Lower lobe of right lung (tissue), 2 donors: ENCODE measurements at regions not wholly inside any gene's neighbourhood (a gene's known extent, or its start where the extent isn't known, plus 50 kb on each side); places are given as distances from the start of the nearest gene placed in this dataset.
"Not testable (repeated sequence)": the region's sequence is repeated elsewhere in the genome, so short reads cannot be mapped to it uniquely, and the experiment has no call there.

Source experiments
- ATAC-seq, 2 donors: fragments of 200-7000 bp; cut with Tn5 transposase; one replicate each; pipeline ENCODE4 v1.9.1; 2020 to 2022; ENCODE audit warnings: mild to moderate bottlenecking in 2 of 2, moderate library complexity in 2 of 2
- DNase-seq: peaks from one replicate; pipeline ENCODE4 v3.0.0-alpha.2; 2020
- H3K27ac ChIP-seq: fragments of 200-600 bp; one replicate; pipeline ENCODE4 v1.8.0; 2022
- H3K27me3 ChIP-seq: fragments of 200-600 bp; one replicate; pipeline ENCODE4 v1.8.0; 2022; ENCODE audit warnings: low read depth
- H3K36me3 ChIP-seq: fragments of 200-600 bp; one replicate; pipeline ENCODE4 v1.8.0; 2022; ENCODE audit warnings: mild to moderate bottlenecking
- H3K4me1 ChIP-seq: fragments of 200-600 bp; one replicate; pipeline ENCODE4 v1.8.0; 2022
- H3K4me3 ChIP-seq: fragments of 200-600 bp; one replicate; pipeline ENCODE4 v1.8.0; 2022; ENCODE audit warnings: mild to moderate bottlenecking
- H3K9me3 ChIP-seq: fragments of 200-600 bp; one replicate; pipeline ENCODE4 v1.8.0; 2022
- intact Hi-C: fragments of 100-400 bp; cut with DNase I; formaldehyde crosslinking; loops from one replicate; pipeline ENCODE4 v1.11.0; 2022
- TF ChIP-seq, protein P1 (sequence below): fragments of 200-600 bp; IDR thresholded peaks from one replicate; pipeline ENCODE4 v1.8.0; 2022; ENCODE audit warnings: antibody characterized with exemption, mild to moderate bottlenecking
- donor health status: DM: no; HTN: yes; CAD: no; lungs with severe emphysema.

GRCh38 chr15:29648415-29648814 lies 173.9 kb downstream of the TJP1 start:
- H3K9me3 ChIP-seq, DNase-seq, H3K4me1 ChIP-seq, H3K36me3 ChIP-seq, H3K27ac ChIP-seq, H3K4me3 ChIP-seq, H3K27me3 ChIP-seq, intact Hi-C loops, ATAC-seq: not testable (repeated sequence)

DNA sequence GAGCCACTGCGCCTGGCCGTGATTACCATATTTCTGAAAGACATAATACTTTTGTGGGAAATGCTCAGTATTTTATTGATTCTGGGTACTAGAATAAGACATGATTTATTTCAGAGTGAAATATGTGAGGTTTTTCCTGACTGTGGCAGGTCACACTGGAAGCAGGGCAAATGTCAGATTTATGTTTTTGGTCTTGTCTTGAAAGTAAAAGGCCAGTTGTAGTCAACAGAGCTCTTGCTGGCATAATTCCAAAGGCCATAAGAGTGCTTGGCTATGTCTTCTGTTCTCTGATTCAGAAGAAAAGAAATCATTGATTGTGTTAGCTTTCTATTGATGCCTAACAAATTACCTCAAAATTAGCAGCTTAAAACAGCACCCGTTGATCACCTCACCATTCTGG lies 176.4 kb downstream of the TJP1 start:
- Histone ChIP-seq H3K4me3 (no peak overlapping the region), H3K9me3 (no peaks in the 10 kb centered on the region), H3K36me3 (no peaks in the 10 kb centered on the region), H3K27me3 (no peaks in the 10 kb centered on the region), H3K27ac (no peak overlapping the region), H3K4me1 (no peaks in the 10 kb centered on the region)
- ATAC-seq (no peak), DNase-seq (no peak)
- TF ChIP-seq, protein P1, sequence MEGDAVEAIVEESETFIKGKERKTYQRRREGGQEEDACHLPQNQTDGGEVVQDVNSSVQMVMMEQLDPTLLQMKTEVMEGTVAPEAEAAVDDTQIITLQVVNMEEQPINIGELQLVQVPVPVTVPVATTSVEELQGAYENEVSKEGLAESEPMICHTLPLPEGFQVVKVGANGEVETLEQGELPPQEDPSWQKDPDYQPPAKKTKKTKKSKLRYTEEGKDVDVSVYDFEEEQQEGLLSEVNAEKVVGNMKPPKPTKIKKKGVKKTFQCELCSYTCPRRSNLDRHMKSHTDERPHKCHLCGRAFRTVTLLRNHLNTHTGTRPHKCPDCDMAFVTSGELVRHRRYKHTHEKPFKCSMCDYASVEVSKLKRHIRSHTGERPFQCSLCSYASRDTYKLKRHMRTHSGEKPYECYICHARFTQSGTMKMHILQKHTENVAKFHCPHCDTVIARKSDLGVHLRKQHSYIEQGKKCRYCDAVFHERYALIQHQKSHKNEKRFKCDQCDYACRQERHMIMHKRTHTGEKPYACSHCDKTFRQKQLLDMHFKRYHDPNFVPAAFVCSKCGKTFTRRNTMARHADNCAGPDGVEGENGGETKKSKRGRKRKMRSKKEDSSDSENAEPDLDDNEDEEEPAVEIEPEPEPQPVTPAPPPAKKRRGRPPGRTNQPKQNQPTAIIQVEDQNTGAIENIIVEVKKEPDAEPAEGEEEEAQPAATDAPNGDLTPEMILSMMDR = no peak
- intact Hi-C loops = no loop called here

GRCh38 chr15:29644361-29644760 lies 177.9 kb downstream of the TJP1 start:
- H3K9me3 ChIP-seq, H3K27me3 ChIP-seq, H3K27ac ChIP-seq, DNase-seq, ATAC-seq, H3K4me3 ChIP-seq, H3K4me1 ChIP-seq, intact Hi-C loops, H3K36me3 ChIP-seq: not testable (repeated sequence)

DNA sequence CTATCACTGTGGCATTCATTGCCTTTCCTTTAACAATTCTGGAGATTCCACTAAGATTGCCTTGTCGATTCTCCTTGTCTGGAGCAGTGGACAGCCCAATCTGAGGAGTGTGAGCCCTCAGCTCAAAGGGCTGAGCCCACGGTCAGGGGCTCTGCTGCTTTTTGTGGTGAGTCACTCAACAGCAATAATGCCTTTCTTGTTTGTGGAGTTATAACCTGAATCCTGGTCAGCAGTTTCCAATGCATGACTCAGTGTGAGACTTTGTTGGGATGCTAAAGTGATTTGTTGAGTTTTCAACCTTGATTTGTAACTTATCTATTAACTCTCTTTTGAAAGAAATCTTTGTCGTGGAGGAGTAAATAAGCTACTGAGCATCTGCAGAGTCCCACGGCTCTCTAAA lies 183.5 kb downstream of the TJP1 start:
- Histone ChIP-seq H3K4me1 (no peaks in the 10 kb centered on the region), H3K9me3 (no peaks in the 10 kb centered on the region), H3K27me3 (no peaks in the 10 kb centered on the region), H3K36me3 (no peaks in the 10 kb centered on the region), H3K27ac (no peak overlapping the region), H3K4me3 (no peak overlapping the region)
- DNase-seq (no peak), ATAC-seq (no peak)
- TF ChIP-seq, protein P1 = no peak
- intact Hi-C loops = no loop called here

DNA sequence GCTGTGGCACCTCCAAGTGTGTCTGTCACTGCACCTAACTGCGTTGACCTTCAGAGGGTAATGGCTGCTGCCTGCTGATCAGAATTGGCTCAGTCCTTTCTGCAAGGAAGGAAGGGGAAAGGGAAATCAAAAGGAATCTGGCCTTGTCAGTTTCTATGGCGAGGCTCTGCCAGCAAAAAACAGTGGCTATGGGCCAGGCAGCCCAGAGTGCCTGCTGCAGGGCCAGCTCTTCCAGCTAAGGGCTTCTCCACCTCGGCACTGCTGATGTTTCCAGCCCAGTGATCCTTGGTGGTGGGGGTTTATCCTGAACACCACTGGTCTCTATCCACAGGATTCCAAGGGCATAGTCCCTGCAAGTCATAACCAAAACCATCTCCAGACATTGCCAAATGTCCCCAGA lies 184.3 kb downstream of the TJP1 start:
- Histone ChIP-seq H3K4me3 (no peak overlapping the region), H3K36me3 (no peaks in the 10 kb centered on the region), H3K9me3 (no peaks in the 10 kb centered on the region), H3K27ac (no peak overlapping the region), H3K27me3 (no peaks in the 10 kb centered on the region), H3K4me1 (no peaks in the 10 kb centered on the region)
- TF ChIP-seq, protein P1 = no peak
- DNase-seq = no peak
- ATAC-seq = no peak
- intact Hi-C loops = no loop called here

DNA sequence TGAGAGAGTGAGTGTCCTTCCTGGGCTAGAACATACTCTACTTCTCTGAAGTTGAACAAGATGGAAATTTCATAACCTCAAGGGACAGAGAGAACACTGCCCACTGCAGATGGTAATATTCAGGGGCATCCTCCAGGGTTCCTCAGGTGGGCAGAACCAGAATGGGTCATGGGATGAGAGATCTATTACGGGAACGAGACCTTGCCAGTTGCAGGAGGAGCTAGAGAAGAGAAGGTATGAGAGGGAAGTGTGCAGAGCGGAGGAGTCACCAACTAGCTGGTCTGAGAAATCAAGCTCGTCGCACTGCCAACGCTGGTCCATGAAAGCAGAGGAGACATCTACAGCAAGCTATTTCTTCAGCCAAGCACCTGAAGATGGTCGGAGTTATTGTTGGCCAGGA lies 184.7 kb downstream of the TJP1 start:
- Histone ChIP-seq H3K9me3 (no peaks in the 10 kb centered on the region), H3K36me3 (no peaks in the 10 kb centered on the region), H3K27me3 (peaks cover 2% of the 10 kb centered on the region), H3K4me3 (no peak overlapping the region), H3K4me1 (no peaks in the 10 kb centered on the region), H3K27ac (no peak overlapping the region)
- no peak for DNase-seq
- intact Hi-C loops = no loop called here
- ATAC-seq = no peak
- TF ChIP-seq, protein P1 = no peak

DNA sequence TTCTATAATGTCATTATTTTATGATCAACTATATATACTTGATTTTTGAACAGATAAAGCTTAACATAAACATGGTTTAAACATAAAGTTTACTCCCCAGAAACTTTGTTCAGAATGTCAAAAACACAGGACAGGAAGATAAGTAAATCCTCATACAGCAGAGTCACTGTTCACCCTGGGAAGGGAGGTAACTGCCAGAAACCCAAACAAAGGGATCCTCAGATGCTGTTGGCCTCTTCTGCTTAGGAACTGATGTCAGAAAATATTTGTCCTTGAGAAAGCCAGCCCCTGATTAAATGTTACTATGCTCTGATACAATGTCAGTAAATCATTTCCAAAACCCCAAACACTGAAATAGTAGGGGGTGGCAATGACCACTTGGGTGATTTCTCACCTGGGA lies 185.3 kb downstream of the TJP1 start:
- ATAC-seq (no peak), DNase-seq (no peak)
- no peaks in the 10 kb centered on the region for H3K4me1 ChIP-seq
- H3K36me3 ChIP-seq = no peaks in the 10 kb centered on the region
- H3K27ac ChIP-seq = no peak overlapping the region
- H3K9me3 ChIP-seq = no peaks in the 10 kb centered on the region
- TF ChIP-seq, protein P1 = no peak
- no peak overlapping the region for H3K4me3 ChIP-seq
- peaks cover 3% of the 10 kb centered on the region for H3K27me3 ChIP-seq
- intact Hi-C loops = no loop called here
